Prostate gland (tissue), 2 donors: ENCODE measurements at regions not wholly inside any gene's neighbourhood (a gene's known extent, or its start where the extent isn't known, plus 50 kb on each side); places are given as distances from the start of the nearest gene placed in this dataset.

Experiments
- POLR2A ChIP-seq: fragments of 450-650 bp; IDR thresholded peaks from one replicate; pipeline ENCODE4 v1.6.1; 2016; ENCODE audit warnings: antibody characterized with exemption, mild to moderate bottlenecking
- POLR2AphosphoS5 ChIP-seq: sonication (generic); formaldehyde crosslinking; IDR thresholded peaks from one replicate; pipeline ENCODE4 v1.6.1; 2017; ENCODE audit warnings: antibody characterized with exemption
- TF ChIP-seq, protein P1 (sequence below), 4 experiments: fragments of 200-600 bp in 2 of 4; fragments of 450-650 bp in 2 of 4; sonication (generic) in 2 of 4; IDR thresholded peaks; 1 replicate in 3 of 4; 2 replicates in 1 of 4; pipeline ENCODE4 v1.5.1; 2016 to 2019; ENCODE audit warnings: antibody characterized with exemption in 4 of 4, mild to moderate bottlenecking in 2 of 4, moderate library complexity in 2 of 4

GRCh38 chr6:126633373-126633772, 293.5 kb downstream of the CENPW start:
- TF ChIP-seq, protein P1, sequence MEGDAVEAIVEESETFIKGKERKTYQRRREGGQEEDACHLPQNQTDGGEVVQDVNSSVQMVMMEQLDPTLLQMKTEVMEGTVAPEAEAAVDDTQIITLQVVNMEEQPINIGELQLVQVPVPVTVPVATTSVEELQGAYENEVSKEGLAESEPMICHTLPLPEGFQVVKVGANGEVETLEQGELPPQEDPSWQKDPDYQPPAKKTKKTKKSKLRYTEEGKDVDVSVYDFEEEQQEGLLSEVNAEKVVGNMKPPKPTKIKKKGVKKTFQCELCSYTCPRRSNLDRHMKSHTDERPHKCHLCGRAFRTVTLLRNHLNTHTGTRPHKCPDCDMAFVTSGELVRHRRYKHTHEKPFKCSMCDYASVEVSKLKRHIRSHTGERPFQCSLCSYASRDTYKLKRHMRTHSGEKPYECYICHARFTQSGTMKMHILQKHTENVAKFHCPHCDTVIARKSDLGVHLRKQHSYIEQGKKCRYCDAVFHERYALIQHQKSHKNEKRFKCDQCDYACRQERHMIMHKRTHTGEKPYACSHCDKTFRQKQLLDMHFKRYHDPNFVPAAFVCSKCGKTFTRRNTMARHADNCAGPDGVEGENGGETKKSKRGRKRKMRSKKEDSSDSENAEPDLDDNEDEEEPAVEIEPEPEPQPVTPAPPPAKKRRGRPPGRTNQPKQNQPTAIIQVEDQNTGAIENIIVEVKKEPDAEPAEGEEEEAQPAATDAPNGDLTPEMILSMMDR (IDR thresholded peaks at IDR 0.05): no peak
- TF ChIP-seq POLR2A (no peak), POLR2AphosphoS5 (no peak)
